OCI-M1 (cell line): ENCODE measurements at regions not wholly inside any gene's neighbourhood (a gene's known extent, or its start where the extent isn't known, plus 50 kb on each side); places are given as distances from the start of the nearest gene placed in this dataset.
A peak's percentile ranks its signal among the peaks of the same experiment; 100 is the strongest.
"Not testable (repeated sequence)": the region's sequence is repeated elsewhere in the genome, so short reads cannot be mapped to it uniquely, and the experiment has no call there.

Experiments used
- DNase-seq: peaks from one replicate; lab custom pipeline; 2025; lab: John Stamatoyannopoulos, UW

DNA sequence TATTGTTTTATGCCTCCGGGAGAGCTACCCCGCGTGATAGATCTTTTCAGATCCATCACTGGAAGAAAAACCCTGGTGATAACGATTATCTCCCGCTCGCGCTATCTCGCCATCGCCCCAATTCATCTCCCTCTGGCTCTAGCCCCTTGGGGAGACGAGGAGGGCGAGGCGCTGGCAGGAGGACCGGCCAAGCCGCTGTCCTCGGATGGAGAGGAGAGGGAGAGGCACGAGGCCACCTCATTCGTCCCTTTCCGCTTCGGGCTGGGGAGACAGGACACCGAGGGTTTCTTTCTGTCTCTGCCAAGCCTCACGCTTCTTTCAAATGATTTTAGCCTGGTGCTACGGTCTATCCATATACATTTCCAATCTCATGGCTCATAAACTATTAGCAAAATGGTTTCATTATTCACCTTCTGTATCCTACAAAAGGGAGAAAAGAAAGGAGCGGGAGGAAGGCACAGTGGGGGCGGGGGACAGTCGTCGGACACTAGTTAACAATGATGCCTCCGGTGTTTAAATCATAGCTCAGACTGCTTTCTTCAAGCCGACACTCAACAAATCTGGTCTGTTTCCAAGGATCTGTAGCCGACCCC lies 415.0 kb upstream of the ESRRG start:
- DNase-seq = no peak

DNA sequence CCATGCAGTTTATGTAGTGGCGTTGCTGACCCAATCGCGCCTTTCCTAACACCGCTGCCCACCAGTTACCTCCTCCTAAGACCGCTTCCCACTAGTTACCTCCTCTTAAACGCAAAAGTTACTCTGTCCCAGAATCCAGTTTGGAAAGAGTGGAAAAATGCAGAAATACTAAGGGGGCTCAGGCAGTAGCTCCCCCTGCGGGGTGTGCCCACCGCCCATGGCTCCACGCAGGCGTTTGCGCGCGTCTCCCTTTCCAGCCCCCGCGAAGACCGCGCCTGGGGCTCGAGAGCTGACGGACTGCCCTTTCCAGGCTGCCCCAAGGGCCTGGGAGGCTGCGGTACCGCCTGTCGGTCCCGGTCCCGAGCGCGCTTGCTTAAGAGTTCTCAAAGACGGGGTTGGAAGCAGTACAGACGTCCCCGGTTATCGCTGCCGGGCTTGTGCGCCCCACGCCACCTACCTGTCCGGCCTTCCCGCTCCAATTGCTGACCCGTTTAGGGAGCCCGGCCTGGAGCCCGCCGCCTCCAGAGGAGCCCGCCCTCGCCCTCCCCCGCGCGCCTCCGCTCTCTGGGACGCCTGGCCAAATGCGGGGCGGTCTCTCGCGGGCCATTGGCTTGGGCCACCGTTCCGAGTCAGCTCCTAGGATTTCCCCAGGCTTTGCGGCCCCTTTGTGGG lies 414.1 kb upstream of the ESRRG start:
- DNase-seq = no peak

DNA sequence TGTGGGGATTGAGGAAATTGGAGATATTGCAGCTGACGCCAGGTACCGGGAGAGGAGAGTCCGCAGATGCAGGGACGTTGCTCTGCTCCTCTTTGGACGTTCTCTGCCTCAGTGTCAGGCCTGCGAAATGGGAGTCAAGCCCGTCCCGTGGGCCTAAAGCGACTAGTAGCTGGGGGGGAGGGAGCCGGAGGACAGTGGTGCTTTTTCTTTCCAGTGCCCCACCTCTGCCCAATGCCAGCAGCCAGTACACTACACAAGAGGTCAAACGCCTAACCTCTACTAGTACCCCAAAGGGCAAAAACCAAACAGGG lies 413.6 kb upstream of the ESRRG start:
- DNase-seq = no peak

DNA sequence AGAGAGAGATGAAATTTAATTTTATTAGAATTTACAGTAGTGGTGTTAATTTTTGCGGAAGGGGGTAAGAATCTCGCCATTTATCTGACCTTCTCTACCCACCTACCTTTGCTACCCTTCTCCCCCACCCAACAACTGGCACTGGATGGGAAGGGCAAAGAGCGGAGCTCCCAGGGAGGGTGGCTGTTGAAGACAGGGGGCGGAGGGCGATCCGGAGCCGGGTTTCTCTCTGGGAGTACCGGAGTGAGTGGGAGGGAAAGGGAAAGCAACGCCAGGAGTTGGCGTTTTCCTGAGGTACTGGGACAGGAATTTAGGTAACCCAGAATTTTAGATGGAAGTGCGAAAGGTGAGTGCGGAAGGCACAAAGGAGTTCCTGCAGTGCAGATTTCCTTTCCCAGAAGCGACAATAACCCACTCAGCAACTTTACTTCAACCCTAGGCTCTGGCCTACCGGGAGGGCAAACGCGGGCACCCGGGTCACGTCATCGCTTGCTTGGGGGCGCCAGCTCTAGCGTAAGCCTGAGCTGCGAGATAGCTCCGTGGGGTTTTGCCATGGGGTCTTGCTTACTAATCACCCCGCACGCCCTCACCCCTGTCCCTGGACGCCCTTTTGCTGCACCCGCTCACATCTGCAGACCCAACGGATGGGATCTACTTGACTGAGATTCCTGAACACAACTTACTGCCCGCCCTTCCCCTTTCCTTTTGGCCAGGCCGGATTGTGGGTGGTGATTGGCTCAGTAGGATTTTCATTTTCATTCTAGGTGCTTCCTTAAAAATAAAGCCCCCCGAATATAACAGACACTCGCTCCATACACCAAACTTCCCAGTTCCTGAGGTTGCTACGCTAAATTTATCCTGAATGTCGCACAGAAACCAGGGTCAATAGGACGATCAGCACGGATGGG lies 413.0 kb upstream of the ESRRG start:
- no peak for DNase-seq

DNA sequence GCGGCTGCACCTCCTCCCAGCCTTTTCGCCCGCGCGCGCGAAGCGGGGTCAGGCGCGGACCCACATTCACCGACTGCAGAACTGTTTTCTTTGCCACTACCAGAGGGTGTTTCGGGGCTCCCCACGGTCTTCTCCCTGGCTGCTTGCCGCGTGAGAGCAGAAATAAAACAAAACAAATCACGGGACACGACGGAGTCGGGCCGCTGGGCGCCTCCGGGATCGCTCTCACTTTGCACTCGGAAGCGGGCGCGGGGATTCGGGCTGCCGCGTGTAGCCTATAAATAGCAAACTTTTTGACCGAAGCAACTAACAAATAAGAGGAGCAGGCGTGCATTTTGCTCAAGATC lies 412.3 kb upstream of the ESRRG start:
- no peak for DNase-seq

DNA sequence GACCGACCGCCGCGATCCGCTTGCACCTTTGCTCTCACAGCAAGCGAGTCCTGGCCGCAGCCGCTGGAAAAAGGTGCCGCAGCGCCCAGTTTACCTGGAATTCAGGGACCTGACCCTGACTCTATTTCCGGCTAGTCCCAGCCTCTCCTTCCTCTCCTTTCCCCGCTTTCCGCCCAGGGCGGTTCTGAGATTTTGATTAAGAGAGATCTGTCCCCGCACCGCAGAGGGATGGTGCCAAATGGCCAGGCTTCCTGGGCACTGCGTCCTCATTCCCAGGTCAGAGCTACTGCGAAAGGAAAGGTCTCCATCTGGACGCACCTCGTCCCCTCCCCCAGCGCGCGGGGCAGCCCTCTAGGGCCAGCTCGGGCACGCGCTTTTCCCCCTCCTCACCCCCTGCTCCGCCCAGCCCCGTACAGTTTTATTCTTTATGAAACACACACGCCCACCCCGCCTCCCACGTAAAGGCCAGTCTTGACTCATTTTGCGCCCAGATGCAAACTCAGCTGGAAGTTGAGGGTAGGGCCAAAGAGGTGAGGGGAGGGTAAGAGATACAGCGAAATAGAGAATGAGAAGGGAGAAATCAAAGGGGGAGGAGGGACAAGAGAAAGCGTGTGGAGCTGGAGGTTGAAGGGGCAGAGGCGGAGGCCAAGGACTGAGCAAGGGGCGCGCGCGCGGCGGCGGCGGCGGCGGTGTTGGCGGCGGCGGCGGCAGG lies 411.8 kb upstream of the ESRRG start:
- no peak for DNase-seq

DNA sequence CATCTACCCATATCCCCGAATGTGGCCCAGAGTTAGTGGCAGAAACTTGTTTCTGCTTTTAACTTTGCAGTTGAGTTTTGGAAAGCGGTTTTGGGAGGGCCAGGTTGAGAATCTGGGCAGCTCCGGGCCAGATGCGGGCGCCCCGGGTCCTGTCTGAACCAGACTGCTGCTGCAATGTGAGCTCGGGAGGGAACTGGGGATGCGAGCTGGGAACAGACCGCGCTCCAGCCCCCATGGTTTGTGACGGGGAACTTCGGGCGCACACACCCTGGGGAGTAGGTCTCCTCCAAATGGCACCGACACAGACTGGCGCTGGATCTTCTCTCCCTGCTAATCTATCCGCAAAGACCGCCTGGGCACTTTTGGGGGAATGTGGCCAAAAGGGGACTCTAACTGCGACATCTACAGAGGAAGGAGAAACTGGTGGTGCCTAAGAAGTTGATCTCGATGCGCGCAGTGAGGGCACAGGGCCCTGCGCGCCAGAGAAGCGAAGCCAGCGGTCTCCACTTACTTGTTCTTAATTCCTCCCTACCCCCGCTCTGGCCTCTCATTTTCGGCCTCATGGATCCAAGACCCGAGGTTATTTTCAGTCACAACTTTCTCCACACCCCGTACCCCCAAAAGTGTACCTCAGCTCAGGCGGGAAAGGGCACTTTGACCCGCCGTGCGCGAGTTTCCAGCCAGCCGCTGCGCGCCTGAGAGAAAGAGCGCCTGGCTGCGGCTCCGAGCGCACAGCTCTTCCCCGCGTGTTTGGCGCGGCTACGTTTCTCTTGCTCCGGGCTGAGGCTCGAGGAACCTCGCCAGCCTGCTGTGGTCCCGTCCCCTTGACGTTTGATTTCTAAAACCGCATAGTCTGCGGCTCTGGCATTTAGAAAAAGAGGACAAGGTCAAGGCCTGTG lies 411.0 kb upstream of the ESRRG start:
- DNase-seq = no peak

DNA sequence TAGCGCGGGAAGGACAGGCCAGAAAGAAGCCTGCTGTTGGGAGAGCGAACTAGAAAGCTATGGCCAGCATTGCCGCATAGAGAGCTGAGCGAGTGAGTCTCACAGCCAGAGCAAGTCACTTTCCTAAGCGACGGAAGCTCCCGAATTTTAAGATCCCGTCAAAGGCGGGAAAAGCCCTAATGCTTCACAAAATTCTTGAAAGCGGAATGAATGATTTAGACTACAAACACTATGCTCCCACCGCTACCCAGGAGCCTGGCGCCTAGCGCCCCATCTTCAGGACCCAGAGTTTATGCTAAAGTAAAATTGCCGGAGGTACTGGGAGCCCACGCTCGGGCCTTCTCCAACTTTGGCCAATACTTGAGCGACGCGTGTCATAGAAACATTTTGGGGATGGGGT lies 409.9 kb upstream of the ESRRG start:
- DNase-seq = no peak

DNA sequence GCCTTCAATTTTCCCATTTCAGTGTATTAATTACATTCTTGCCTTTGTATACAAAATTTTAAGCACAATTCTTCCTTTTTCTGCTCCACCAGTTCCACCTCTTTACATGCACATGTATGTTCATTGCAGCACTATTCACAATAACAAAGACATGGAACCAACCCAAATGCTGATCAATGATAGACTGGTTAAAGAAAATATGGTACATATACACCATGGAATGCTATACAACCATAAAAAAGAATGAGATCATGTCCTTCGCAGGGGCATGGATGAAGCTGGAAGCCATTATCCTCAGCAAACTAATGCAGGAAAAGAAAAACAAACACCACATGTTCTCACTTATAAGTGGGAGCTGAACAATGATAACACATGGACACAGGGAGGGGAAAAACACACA lies 400.1 kb upstream of the ESRRG start:
- DNase-seq = not testable (repeated sequence)

DNA sequence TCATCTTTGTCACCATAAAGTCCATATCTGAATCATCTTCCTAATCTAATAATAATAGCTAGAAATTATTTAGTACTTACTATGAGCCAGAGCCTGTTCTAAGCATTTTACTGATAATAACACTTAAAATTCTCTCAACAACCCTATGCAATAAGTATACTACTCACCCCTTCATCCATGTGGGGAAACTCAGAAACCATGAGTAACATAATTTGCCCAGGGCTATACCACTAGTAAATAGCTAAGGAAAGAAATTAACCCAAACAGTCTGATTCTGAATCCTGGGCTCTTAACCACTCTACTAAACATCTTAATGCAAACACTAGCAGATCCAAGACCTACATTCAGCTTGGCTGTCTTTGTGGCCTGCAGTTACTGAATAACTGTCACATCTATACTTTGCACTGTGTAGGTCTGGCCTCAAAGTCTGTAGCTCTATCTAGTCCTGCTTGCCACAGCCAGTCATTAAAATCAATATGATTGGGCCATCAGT lies 394.8 kb upstream of the ESRRG start:
- no peak for DNase-seq

DNA sequence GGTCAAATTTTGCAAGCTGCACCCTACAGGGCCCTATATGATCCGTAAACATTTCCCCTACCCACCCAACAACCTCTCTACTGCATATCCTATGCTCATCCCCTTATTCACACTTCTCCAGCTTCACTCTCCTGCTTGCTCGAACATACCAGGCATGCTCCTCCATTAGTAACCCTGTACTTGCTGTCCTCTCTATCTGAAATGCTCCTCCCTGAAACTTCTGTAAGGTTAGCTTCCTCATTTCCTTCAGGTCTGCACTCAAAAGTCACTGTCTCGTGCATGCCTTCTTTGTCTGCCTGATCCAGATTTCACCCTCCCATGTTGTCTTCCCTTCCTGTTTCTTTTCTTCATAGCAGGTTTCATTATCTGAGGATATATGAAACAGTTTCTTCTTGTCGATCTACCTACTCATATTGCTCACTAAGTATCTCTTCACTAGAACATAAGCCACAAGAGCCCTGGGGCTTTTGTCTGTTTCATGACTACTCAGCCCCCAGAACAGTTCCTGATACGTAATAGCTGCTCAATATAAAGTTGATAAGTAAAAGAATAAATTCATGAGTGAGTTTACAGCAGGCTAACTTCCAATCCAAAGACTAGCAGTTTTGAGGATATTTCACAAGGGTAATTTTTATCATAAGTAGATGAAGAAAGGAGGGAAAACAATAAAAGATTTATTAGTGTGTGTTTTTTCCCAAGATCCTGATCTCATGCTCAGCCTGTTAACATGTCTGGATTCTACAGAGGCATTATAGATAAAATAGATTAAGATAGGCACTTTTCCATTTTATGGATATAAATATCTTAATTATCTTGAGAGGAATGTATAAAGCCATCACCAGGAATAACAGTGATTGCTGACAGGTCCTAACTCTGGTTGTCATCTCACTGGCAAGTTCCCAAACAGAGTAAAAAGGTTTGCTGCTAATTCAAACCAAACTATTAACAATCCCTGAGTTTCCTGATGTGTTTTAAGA lies 392.5 kb upstream of the ESRRG start:
- DNase-seq = peak; percentile 59

DNA sequence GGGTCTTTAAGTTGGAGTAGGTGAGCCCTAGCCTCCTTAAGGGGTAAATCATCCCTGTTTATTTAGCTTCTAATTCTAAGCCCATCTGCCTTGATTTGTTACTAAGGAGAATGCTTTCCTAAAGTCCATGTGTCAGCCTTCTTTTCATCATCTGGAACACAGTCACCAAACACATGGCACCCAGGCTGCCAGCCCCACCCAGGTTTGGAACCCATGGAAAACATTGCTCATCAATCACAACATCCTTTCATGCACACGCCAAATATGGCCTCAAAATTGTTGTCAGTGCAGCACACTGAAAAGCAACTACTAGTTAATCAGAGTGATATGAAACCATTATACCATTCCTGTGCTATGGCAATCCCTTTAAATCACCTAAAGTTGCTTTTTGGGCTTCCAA lies 386.7 kb upstream of the ESRRG start:
- no peak for DNase-seq

DNA sequence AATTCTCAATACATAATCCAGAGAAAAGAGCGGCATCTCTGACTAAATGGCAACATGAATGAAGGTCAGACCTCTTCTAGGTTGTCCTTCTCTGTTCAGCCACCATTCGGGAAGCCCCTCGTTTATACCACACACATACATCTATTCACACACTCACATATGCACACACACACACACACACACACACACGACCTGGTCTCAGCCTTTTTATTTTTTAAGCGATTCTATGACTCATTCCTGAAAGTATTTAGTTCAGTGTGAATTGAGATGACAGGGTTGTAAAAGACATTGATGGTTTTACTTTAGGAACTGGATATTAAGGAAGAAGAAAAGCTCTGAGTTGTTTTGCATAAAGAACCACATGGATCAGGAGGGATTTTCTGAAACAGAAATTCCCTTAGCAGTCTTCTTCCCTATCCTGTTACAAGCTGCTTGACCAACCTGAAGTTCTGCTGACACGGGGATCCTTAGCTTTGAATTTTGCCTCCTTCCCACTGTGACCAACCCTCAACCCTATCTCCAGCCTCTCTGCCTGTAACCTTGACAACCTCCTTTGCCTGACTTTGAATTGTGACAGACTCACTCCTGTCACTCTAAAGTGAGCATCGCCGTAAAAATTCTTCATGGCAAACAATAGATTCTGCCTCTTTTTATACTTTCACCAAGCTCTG lies 383.1 kb upstream of the ESRRG start:
- DNase-seq = no peak

DNA sequence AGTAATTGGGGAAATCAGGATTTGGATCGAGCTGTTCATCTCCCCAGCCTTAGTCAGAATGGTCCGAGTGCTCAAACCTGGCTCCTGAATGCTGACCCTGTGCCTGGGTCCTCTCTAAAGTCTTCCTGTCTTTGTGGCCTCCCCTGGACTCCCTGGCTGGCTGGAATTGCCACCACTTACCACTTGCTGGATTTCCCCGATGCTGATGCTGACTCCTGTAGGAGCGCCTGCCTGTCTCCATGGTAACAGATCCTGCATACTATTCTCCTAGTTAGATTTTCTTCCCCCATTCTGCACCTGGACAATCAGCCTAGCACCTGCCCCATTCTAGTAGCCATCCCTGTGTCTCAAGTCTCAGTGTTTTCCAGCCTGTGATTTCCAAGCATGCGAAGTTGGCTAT lies 382.2 kb upstream of the ESRRG start:
- DNase-seq = no peak

DNA sequence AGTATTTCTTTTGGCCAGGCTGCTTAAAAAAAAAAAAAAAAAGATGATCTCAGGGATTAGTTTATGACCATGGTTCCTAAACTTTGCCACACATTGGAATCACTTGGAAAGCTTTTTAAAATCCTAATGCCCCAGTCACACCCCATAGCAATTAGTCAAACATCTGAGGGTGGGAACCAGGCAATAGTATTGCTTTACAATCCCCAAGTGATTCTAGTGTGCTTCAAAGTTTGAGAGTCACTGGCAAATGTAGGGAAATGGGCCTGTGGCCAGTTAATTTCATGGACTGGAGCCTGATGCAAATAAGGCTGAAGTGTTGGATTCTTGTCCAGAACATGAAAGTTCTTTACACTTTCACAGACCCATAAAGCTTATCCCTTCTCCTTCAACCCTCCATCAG lies 374.6 kb upstream of the ESRRG start:
- DNase-seq = no peak

DNA sequence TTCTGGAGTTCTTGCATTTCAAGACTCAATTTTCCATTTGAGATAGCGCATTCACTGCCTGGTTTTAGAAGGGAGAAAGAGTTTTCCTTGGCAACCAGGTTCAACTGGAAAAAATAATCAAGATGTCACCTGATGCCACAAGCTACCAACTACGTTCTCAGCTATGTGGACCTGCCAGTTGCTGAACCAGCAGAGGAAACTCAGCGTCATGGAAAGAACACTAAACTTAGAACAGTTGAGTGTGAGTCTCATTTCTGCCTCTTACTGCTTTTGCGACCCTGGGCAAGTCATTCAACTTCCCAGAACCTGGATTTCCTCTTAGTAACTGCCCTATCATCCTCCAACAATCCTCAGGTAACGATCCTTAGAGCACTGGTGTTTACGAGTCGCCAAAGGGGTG lies 373.0 kb upstream of the ESRRG start:
- DNase-seq = no peak

DNA sequence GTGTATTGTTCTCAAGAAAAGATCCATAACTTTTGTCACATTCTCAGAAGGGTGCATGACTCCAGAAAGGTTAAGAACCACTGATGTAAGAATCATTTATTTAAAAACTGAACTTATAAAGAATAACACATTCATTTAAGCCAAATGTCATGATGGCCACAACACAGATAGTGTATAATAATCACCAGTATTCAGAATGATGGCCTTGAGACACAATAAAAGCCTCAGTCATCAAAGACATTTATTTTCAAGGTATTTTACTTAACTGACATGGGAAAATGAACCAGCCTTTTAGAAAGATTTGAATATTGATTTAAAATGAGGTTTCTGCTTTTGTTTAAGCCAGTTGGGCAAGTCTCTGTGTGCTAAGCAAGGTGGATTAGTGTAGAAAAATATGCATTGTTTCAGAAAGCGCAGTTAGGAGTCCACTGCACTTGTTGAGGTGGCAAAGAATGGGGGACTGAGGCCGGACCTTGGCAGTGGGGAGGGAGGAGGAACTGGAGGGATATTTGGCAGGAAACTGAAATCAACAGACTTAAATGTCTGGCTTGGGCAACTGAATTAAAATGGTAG lies 371.9 kb upstream of the ESRRG start:
- DNase-seq = no peak

DNA sequence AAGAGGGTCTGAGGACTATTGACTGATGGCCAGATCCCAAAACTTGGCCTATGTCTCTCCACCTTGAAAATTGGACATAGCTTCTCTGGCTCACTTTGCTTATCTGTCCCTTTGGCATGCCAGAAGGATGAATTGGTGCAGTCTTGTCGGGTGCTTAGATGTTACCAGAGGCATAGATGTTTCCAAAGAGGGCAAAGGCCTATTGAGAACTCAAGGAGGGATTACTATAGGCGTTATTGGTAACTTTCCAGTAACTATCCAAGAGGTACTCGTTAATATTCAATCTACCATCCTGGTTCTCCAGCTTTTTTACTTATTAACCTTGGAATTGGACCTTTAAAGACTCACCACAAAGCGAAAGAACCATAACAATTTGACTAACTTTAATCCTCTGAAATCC lies 368.3 kb upstream of the ESRRG start:
- DNase-seq = no peak
